ENCODE measurements at regions not wholly inside any gene's neighbourhood (a gene's known extent, or its start where the extent isn't known, plus 50 kb on each side); places are given as distances from the start of the nearest gene placed in this dataset.

DNA sequence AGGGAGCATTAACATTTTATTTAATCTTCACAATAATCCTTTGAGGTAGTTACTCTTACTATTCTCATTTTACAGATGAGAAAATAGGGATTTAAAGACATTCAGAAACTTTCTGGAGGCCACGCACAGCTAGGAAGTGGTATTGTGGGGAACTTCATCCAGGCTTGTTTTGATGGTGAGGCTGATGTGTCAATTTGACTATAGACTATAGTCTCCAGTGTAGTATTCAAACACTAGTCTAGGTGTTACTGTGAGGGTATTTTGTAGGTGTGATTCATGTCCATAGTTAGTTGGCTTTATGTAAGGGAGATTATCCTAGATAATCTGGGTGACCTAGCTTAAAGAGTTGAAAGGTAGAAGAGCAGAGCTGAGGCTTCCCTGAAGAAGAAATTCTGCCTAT, 54.1 kb upstream of the ELL2 start:
- DNase-seq = no peak

DNA sequence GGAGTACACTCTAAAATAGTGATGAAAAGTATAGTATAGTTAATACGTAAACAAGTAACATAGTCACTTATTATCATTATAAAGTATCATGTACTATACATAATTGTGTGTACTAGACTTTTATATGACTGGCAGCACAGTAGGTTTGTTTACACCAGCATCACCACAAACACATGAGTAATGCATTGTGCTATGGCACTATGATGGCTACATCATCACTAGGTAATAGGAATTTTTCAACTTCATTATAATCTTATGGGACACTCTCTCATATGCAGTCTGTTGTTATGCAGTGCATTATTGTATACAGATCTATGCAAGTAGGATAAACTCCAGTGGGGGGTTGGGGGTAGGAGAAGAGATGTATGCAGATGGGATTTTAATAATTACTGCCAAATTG, 52.7 kb upstream of the ELL2 start:
- DNase-seq = no peak

DNA sequence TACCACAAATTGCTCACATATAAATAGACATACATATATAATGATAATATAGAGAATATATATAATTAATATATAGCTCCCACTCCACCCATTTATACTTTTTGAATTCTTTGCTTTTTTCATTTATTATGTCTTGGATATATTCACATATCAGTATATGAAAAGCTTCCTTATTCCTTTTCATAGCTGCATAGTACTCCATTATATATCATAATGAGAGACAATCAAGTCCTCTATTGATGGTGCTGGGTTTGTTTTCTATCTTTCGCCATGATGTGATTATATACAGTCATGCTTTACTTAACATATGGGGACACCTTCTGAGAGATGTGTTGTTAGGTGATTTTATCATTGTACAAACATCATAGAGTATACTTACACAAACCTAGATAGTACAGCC, 51.6 kb upstream of the ELL2 start:
- no peak for DNase-seq

- no peak for DNase-seq
Observed at GRCh38 chr5:96012399-96012798, 50.7 kb upstream of the ELL2 start.
